ENCODE measurements at regions not wholly inside any gene's neighbourhood (a gene's known extent, or its start where the extent isn't known, plus 50 kb on each side); places are given as distances from the start of the nearest gene placed in this dataset.

DNA sequence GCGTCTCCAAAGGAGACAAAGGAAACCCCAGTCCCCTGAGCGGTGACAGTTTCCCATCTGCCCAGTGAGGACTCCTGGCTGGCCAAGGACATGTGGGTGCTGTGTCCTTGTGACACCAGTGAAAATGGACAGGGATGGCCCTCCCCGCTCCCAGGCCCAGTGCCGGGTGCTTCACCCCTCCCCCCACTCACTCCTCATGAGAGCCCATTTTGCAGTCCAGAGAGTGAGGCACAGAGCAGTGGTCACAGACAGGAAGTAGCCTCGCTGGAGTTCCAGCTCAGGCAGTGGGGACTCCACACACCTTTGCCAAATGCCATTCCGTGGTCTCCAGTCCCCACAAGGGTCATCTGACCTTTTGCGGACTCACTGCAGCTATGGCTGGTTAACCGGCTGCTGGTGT lies 642.9 kb downstream of the PTPRU start:
- TF ChIP-seq, protein P1, sequence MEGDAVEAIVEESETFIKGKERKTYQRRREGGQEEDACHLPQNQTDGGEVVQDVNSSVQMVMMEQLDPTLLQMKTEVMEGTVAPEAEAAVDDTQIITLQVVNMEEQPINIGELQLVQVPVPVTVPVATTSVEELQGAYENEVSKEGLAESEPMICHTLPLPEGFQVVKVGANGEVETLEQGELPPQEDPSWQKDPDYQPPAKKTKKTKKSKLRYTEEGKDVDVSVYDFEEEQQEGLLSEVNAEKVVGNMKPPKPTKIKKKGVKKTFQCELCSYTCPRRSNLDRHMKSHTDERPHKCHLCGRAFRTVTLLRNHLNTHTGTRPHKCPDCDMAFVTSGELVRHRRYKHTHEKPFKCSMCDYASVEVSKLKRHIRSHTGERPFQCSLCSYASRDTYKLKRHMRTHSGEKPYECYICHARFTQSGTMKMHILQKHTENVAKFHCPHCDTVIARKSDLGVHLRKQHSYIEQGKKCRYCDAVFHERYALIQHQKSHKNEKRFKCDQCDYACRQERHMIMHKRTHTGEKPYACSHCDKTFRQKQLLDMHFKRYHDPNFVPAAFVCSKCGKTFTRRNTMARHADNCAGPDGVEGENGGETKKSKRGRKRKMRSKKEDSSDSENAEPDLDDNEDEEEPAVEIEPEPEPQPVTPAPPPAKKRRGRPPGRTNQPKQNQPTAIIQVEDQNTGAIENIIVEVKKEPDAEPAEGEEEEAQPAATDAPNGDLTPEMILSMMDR (IDR thresholded peaks at IDR 0.05): no peak
- TF ChIP-seq POLR2A (IDR thresholded peaks at IDR 0.05): no peak
- no peak for TF ChIP-seq EP300 (IDR thresholded peaks at IDR 0.05)

Measured in ovary (tissue), 3 donors.